ENCODE measurements at regions not wholly inside any gene's neighbourhood (a gene's known extent, or its start where the extent isn't known, plus 50 kb on each side); places are given as distances from the start of the nearest gene placed in this dataset.
"Not testable (repeated sequence)": the region's sequence is repeated elsewhere in the genome, so short reads cannot be mapped to it uniquely, and the experiment has no call there.

DNA sequence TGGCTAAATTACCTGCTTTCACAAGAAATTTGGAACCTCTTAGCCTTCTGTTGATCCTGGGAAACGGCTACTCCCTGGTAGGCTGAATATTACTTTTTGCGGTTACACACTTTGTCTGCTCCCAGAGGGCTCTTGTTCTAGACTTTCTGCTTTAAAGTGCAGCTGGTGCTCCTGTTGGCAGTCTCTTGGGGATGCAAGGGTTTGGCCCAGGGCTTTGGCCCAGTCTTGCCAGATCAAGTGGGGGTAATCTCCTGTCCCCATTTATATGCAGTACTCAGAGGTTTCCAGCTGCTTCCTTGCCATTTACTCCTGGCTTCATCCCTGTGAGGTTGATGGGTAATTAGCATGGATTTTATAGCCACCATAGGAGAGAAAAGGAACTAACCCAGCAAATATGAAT is 558.2 kb upstream of the MIS18BP1 start:
- DNase-seq = peak; percentile 54 to 71

DNA sequence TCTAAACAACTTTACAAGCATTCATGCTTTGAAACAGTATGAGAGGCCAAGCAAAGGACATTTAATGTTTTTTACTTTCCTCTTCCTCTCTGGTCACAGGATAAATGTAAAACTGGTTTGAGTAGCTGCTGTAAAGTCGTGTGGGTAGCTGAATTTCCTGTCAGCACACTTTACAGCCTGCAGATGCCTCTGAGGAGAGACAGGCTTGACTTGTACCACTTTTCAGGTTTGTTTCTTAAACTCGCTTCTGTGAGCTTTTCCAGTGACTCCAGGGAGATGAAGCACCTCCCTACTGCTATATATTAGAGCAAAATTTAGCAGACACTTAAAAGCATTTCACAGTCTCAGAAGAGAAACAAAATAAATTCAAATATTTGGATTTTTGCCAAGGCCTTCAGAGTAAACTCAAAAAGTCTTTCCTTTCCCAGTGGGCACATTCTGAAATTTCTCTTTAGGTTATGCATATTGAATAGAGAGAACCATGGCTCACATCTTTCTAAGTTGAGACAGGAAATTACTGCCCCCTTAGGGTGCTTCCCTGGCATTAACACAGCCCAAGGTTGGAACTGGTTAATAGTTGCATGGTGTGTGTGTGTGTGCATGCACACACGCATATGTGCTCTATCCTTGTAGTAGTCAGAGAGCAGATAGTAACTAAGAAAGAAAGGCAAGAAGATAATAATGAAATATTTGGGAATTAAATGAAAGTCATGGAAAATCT is 557.3 kb upstream of the MIS18BP1 start:
- no peak for DNase-seq

DNA sequence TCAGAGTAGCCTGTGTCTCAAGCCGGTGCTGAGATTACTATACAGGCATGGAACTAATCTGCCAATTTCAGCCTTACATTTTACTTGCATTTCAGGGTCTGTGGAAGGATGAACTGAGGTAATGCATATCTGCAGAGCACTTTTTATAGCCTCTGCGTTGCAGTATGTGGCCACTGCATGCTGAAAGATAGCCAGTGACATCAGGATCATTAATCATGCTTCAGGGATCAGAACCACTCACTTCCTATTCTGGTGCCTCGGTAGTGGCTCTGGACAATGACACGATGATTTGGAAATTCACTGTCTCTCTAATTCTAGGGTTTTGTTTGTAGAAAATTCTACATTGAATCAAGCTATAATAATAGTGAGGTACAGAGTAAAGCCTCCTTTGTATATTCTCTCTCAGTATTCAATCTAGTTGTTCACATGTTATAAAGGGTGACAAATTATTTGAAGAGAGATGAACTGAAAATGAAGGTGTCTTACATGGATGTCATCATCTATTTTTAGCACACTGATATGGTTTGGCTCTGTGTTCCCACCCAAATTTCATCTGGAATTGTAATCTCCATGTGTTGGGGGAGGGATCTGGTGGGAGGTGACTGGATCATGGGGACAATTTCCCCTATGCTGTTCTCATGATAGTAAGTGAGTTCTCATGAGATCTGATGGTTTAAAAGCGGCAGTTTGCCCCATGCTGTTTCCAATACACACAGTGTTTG is 554.3 kb upstream of the MIS18BP1 start:
- no peak for DNase-seq

DNA sequence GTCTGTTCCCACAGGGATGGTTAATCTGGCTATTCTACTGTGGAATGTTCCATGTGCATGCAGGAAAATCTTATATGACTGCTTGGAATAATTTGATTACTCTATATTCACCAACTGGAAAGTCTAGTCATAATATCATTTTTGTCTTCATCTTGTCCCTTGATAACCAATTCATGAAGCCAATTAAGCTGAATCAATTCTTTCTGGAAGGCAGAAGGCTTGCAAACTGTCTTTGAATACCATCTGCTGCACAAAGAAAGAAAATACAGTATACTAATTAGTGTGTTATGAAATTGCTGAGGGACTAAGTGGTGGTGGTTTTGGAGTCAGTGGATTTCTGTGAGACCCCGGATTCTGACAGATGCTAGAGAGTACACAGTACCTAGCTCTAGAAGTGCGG is 546.5 kb upstream of the MIS18BP1 start:
- no peak for DNase-seq

DNA sequence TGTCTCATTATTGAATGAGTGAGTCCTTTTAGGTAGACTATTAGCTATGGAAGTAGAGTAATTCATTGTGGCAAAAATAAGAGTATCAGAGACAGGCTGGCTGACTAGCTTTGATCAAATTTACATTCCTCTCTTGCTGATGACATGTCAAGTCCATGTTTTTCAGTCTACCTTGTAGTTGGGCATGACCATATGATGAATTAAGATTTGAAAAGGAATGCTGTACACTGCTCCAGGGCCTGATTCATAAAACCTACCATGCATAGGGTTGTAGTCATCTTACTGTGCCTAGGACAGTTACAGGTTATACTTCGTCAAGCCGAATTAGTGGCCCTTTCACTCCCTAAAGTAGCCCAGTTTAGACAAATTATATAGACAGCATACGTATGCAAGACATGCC is 545.7 kb upstream of the MIS18BP1 start:
- DNase-seq = no peak

DNA sequence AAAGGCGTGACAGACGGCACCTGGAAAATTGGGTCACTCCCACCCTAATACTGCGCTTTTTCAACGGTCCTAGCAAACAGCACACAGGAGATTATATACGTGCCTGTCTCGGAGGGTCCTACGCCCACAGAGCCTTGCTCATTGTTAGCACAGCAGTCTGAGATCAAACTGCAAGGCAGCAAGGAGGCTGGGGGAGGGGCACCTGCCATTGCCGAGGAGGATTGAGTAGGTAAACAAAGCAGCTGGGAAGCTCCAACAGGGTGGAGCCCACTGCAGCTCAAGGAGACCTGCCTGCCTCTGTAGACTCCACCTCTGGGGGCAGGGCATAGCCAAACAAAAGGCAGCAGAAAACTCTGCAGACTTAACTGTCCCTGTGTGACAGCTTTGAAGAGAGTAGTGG is 543.0 kb upstream of the MIS18BP1 start:
- DNase-seq = not testable (repeated sequence)

DNA sequence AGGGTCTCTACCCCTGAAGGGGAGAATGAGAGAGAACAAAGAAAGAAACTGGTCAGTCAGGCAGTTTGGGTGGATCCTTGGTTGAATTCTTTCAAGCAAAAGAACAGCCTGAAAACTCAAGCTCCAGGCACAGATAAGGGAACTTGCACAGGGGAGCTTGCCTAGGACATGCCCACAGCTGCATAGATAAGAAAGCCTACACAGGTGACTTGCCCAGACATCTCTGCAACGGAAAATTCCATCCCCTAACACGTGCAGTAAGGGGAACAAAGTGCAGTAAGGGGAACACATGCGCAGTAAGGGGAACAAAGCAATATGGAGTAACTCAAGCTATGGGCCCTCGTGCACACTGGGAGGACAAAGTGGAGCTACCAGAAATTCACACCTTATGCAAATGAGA is 540.1 kb upstream of the MIS18BP1 start:
- DNase-seq = no peak

DNA sequence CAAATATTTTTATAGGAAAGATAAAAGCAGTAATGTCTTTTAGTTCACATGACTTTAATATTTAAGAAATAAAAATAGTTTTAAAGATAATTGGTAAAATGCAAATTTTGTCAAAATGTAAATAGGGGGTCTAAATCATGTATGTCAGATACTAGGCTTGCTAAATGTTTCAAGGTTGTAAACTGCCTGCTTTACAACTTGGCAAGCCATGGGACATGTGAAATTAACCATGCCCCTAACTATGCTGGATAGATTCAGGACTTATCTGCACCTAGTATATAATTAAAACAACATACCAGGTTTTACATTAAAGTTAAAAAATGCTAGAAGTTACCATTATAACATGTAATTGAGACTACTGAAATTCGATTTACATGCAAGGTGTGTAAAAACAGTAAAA is 537.3 kb upstream of the MIS18BP1 start:
- no peak for DNase-seq

DNA sequence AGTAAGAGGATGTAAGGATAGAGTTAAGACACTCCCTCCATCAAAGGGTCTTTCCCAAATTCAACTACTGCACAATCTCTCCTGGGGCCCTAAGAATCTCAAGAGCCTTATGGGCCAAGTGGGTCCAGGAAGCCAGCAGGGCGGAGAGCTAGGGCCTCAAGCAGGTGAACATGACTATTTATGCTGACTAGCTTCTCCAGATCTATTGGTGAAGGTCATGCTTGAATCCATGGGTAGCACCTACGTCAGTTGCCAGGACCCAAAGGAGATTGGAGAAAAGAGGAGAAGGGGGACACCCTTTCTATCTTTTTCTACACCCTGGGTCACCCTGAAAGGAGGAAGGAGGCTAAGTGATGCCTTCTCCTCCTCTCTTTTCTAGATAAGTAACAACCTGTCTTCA is 534.2 kb upstream of the MIS18BP1 start:
- DNase-seq = no peak

DNA sequence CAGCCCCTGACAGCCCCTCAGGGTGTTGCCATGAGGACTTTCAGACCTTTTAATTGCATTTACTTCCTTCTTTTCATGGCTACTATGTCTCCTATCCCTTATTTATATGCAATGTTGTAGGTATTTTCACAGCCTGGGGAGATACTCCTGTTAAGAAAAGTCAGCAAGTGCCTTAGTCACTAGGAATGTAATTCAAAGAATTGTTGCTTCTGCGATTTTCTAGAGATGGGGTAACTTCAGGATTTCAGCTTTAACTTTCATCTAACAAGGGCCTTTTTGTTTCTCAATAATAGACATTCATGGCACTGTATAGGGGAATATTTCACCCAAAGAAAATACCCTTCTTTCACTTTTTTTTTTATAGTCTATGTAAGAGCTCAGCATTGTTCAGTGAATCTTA is 533.3 kb upstream of the MIS18BP1 start:
- no peak for DNase-seq

DNA sequence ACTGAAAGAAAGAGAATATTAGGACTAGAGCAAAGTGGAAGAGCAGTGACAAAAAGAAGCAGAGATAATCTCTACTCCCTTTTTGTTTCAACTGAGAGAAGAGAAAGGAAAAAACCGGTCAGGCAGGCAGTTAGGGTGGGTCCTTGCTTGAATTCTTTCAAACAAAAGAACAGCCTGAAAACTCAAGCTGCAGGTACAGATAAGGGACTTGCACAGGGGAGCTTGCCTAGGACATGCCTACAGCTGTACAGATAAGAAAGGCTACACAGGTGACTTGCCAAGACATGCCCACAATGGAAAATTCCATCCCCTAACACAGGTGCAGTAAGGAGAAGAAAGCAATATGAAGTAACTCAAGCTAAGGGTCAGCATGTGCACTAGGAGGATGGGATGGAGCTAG is 532.2 kb upstream of the MIS18BP1 start:
- no peak for DNase-seq

DNA sequence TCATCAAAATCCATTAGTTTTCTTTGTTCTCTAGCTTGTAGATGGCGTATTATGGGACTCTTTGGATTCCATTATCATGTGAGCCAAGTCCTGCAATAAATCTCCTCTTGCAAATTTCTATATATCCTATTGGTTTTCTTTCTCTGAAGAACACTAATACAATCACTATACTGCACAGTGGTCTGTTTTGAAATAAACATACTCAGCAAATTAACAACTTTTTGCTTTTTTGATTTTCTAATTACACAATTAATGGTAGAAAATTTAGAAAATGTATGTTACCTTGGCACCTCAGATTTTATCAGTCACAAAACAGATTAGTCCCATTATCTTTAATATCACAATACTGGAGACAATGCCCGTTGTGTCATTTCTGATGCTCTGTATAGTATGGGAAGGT is 513.2 kb upstream of the MIS18BP1 start:
- no peak for DNase-seq

DNA sequence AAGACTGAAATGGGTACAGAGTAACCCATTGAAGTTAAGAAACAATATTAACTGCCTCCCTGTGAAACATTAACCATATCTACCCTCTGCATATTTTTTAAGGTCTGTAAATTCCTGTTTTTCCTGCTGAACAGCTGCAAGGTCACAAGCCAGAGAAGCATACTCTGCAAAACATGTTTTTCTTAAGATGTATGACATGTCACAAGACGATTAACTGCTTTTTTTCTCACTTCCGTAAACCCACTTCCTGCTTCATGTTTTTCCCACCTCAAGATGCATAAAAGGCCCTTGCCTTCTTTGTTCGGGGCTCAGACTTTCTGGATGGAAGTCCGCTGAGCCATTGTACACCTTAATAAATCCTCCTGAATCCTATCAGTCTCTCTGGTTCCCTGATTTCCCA is 504.7 kb upstream of the MIS18BP1 start:
- DNase-seq = no peak

DNA sequence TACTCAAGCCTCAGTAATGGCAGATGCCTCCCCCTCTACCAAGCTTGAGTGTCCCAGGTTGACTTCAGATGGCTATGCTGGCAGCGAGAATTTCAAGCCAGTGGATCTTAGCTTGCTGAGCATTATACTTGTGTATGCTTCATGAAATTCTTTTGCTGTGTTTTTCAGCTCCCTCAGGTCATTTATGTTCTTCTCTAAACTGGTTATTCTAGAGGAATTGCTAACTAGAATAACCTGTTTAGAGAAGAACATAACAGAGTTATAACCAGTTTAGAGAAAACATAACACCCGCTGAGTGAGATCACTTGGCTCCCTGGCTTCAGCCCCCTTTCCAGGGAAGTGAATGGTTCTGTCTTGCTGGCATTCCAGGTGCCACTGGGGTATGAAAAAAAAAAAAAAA is 503.4 kb upstream of the MIS18BP1 start:
- not testable (repeated sequence) for DNase-seq

DNA sequence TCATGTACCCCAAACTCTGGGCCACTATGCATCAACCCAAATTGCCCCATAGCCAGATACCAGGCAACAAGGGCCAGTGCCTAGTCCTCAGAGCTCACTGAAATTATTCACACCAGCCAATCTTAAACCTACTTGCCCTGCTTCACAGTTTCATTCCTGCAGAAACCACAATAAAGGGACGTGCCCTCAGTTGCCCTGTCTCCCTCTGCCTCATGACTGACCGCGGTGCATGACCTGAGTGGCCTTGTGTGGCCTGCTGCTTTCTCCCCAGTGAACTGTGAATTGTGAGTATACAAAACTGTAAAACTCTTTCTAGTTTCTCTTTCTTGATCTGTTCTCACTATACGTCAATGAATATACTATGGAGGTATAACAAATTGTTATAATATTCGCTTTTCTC is 490.9 kb upstream of the MIS18BP1 start:
- DNase-seq = no peak

DNA sequence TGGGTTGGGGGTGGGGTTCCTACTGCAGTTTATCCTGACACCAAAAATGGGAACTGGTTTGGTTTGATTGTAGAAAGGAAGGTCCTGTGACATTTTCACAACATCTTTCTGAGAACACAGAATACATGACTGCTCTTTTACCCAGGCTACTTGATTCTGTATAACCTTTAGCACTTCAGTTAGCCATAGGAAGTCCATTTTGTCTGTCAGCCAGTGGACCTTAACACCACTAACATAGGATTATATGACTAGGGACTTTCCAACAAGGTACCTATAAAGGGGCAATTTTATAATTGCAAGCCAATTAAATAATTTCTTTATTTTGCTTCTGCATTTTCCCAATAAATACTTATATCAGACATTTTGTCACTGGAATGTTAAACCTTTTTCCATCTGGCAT is 489.2 kb upstream of the MIS18BP1 start:
- DNase-seq = no peak

DNA sequence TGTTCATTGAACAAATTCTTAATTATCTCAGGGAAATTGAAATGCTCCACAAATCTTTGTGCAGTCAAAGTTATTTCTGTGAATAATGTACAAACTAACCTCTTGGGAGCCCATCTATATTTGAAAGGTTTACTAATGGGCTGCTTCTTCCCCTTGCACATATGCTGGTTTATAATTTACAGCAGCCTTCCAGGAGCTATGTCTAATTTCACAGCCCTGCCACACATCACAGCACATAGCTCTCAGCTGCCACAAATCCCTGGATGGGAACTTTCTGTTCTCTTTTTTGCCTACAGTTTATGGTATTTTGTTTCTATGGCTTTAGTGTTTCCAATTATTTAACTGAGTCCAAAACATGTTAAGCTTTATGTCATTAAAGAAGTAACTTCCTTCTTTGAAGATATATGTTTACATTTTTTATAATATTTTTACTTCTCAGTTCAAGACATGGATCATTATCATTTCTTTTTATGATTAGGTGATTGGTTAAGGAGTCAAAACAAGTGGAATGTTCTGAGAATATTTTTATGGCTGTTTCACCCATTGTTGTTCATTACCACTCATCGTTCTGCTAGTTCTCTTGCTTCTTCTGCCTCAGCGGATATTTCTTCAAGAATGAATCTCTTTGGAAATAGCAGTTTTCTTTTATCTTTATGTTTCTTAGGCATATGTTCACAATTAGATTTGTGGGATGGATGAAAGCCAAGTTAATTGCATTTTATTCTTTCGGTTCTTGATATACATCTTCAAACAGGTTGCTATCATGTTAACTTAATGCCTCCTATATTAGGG is 475.6 kb upstream of the MIS18BP1 start:
- DNase-seq = no peak

DNA sequence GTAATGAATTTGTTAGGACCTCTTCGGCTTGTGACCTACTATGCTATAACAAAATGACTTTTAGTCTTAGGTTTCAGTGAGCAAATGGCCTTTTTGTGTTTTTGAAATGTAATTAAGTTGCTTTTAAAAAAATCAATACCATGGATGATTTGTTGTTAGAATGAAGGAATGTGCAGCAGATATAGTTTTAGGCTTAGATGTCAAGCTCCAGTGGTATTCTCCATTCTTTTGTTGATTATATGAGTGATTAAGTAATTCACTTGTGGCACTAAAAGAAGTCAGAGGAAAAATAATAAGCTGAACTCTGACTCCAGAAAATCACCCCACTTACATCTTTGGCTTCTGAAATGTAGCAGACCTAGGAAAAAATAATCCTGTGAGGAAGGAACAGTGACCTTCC is 474.1 kb upstream of the MIS18BP1 start:
- DNase-seq = no peak

DNA sequence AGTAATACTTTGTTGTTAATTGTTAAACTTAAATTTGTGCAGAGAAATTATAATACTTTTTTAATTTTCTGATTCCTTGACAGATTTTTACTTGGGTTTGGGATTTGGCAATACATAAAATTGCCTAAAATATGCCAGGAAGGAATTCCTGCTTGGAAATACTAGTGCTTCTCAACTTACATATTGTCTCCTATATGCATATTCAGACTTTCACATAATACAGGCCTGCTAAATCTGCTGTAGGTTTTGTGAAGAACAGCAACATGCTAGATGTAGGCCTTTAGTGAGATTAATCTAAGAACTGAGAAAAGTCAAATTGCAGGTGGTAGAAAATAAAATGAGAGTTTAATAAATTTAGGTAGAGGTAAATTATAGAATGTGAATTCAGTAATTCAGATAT is 468.5 kb upstream of the MIS18BP1 start:
- no peak for DNase-seq

DNA sequence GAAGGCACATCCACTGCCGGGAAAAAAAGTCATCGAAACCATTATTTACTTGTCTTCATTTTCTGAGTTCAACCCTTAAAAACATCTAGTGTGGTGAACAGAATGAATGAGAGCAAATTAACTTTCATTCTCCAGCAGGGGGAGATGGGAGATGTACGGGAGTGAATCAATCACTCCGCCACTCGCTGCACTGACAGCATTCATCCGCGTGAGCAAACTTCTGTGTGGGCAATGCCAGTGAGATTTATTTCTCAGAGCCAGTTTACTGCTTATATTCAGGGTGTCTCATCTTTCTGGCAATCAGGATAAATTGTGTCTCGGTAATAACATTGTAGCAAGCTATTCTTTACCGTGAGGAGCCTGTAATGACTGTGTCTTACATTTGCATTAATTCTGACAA is 463.6 kb upstream of the MIS18BP1 start:
- DNase-seq = no peak

DNA sequence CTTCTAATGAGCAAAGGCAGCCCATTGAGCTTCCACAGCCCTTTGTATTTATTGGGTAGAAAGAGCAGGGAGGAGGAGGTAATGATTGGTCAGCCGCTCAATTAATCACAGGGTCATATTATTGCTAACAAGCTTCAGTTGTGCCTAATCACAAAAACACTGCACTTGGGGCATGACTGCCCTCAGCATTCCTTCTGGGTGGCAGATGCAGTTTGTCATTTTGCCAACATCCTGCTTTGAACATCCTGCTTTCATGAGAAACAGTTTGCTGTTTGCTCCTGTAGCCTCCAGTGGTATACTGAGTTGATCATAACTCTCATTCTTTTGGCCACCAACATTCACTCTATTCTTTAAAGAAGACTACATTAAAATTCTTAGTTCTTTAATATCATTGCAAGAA is 462.9 kb upstream of the MIS18BP1 start:
- no peak for DNase-seq

DNA sequence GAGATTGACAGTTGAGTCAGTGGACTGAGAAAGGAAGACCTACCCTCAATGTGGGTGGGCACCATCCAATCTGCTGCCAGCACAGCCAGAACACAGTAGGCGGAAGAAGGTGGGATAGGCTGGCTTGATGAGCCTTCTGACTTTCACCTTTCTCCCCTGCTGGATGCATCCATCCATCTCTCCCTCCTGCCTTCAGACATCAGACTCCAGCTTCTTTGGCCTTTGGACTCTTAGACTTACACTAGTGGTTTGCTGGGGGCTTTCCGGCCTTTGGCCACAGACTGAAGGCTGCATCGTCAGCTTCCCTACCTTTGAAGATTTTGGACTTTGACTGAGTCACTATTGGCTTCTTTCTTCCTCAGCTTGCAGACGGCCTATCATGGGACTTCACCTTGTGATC is 456.5 kb upstream of the MIS18BP1 start:
- no peak for DNase-seq

DNA sequence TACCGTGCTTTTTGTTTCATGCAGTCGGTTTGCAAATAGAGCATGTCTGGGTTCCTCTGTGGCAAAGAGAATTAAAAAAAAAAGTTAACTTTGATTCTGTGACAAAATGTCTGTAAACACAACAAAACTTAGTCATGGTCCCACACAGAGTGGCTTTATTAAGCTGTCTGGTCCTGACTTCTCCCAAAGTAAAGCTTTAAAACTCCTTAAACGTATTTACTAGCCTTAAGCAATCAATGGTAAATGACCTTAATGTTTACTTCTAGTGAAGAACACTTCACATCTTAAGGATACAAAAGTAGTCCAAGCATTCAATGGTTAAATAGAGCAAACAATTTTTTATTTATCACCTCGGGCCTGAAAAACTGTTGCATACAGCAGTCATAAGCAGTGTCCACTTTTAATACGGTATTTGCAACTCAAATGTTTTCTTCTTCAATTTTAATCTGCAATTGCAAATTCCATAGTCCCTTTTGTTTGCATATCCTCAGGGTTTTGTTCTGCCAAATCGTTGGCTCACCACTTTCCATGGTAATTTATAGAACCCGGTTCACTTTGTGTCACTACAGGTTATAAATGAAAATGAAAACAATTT is 453.0 kb upstream of the MIS18BP1 start:
- no peak for DNase-seq

DNA sequence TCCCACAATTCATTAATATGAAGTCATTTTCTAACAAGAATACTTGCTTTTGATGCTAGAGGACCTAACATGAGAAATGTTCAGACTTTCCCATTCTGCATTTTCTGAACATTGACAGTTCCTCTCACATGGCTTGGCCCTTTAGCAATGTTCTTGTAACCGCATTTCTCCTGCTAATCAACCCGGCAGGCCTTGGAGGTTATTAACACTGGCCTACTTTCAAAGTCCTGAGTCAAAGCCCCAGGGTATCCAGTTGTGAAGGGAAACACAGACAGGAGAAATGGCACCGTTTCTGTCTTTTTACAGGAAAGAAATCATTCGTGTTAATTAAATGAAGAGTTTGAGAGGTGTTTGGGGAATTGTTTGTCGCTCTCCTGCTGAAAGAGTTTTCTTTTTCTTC is 446.5 kb upstream of the MIS18BP1 start:
- no peak for DNase-seq

Data from NCI-H187 (cell line).